HG03039 (cell line): ENCODE measurements at regions not wholly inside any gene's neighbourhood (a gene's known extent, or its start where the extent isn't known, plus 50 kb on each side); places are given as distances from the start of the nearest gene placed in this dataset.

ENCODE experiments used
- ATAC-seq: cut with Tn5 transposase; IDR thresholded peaks from one replicate; pipeline ENCODE4 v1.9.1; 2021; ENCODE audit warnings: mild to moderate bottlenecking, moderate library complexity; ENCODE audit not compliant: unreplicated experiment

DNA sequence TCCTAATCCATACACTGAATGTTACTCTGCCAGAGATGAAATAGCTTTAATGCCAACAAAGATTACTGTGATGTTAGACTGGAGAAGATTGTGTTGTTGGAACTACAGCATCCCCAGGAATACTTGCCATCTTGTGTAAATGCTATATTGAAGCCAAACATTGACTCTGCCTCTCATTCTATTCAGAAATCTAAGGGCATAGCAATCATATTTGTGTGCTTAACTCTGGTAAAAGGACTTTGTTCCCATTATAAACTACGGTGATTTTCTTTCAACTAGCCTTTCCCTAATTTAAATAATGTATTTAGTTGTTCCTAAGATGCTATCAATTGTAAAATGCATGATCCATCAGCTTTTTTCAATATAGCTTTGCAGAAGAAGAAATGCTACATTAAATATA is 498.4 kb upstream of the LRRN3 start:
- ATAC-seq, result no peak

DNA sequence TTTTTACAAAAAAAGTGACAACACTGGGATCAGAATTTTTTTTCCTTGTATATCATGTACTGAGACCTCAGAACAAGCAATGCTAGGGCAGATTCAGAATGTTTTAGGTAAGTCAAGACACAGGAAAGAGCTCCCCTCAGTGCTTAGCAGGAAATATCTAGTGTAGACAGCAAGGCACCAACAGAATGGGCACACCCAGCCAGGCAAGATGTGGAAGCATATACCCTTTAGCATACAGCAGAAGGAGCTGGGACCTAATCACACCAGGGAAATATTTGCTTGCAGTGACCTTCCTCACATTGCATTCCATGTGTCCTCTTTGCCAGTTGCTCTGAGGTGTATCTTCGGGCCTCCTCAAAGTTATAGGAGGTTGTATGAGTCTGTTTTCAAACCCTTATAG is 497.6 kb upstream of the LRRN3 start:
- ATAC-seq, result no peak

GRCh38 chr7:110595694-110596093 is 495.2 kb upstream of the LRRN3 start:
- no peak for ATAC-seq

- no peak for ATAC-seq
These were observed 490.0 kb upstream of the LRRN3 start for GRCh38 chr7:110600956-110601355.

DNA sequence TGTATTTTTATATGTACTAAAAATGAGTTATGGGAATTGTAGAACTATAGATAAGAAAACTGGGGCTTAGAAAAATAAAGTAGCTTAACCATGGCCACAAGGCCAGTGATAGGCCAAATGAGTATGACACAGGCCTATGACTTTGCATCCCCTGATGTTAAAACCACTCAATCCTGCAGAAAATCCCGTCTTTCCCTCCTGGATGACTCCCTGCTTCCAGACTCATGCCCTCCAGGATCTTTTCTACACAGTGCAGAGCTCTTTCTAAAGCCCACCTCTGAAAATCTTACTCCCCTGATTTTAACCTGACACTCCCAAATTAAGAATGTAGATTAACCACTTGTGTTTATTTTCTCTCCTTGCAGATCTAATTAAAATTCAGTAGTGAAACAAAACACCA is 489.2 kb upstream of the LRRN3 start:
- ATAC-seq, result no peak

GRCh38 chr7:110604206-110604605 is 486.7 kb upstream of the LRRN3 start:
- ATAC-seq, result no peak

DNA sequence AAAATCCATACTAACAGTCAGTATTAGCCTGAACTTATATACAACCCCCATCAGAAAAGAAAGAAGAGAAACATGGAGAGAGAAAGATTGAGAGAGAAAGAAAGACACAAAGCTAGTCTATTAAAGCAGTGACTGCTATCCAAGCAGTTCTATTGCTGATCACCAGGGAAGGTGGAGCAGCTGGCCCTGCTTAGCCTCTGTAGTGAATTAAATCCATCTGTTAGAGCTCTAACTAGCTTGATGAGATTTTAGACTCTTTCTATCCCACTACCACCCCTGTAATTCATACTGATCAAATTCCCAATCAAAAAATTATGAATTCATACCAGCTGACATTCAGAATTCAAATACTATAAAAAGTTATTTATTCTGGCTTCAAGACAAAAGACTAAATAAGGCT is 486.0 kb upstream of the LRRN3 start:
- no peak for ATAC-seq

GRCh38 chr7:110607050-110607857 is 483.7 kb upstream of the LRRN3 start:
- no peak for ATAC-seq

GRCh38 chr7:110609336-110609735 is 481.6 kb upstream of the LRRN3 start:
- no peak for ATAC-seq

- ATAC-seq, result no peak
These were observed 478.2 kb upstream of the LRRN3 start for GRCh38 chr7:110612680-110613079.
